ENCODE measurements at regions not wholly inside any gene's neighbourhood (a gene's known extent, or its start where the extent isn't known, plus 50 kb on each side); places are given as distances from the start of the nearest gene placed in this dataset.
"Not testable (repeated sequence)": the region's sequence is repeated elsewhere in the genome, so short reads cannot be mapped to it uniquely, and the experiment has no call there.

GRCh38 chr4:141543706-141544105, 92.7 kb upstream of the IL15 start:
- TF ChIP-seq, protein P1, sequence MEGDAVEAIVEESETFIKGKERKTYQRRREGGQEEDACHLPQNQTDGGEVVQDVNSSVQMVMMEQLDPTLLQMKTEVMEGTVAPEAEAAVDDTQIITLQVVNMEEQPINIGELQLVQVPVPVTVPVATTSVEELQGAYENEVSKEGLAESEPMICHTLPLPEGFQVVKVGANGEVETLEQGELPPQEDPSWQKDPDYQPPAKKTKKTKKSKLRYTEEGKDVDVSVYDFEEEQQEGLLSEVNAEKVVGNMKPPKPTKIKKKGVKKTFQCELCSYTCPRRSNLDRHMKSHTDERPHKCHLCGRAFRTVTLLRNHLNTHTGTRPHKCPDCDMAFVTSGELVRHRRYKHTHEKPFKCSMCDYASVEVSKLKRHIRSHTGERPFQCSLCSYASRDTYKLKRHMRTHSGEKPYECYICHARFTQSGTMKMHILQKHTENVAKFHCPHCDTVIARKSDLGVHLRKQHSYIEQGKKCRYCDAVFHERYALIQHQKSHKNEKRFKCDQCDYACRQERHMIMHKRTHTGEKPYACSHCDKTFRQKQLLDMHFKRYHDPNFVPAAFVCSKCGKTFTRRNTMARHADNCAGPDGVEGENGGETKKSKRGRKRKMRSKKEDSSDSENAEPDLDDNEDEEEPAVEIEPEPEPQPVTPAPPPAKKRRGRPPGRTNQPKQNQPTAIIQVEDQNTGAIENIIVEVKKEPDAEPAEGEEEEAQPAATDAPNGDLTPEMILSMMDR (IDR thresholded peaks at IDR 0.05), result no peak
- no peak for TF ChIP-seq POLR2A (IDR thresholded peaks at IDR 0.05)
- intact Hi-C loops (cut with DNase I; ENCODE audit: low total_unique reads), result no loop called here
- 88 to 91% methylated on average over 2 of the region's 2 CpGs for WGBS, 2 donors
- no peak overlapping the region for H3K4me3 ChIP-seq (ENCODE audit: low read depth, poor library complexity, severe bottlenecking)
- no peak for DNase-seq (ENCODE audit: low spot score in 2 of 2)

DNA sequence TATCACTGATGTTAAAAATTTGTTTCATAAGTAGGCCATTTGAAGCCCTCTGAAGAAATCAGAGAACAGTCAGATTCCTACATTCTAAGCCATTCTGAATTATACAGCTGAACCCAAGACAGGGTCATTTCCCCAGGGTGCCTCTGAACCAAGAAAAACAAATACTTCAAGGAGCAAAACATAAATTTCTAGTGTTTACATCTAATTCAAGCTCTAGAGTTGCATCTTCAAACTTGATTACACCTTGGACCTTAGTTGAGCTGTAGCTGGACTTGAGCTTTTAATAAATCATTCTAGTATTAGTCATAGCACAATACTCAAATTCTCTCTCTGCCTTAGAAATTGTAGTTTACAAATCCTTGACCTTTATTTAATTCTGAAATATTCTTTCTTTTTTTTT, 87.6 kb upstream of the IL15 start:
- no peak overlapping the region for H3K4me3 ChIP-seq (ENCODE audit: low read depth, poor library complexity, severe bottlenecking)
- no peak for DNase-seq (ENCODE audit: low spot score in 2 of 2)
- TF ChIP-seq, protein P1 (IDR thresholded peaks at IDR 0.05), result no peak
- no peak for TF ChIP-seq POLR2A (IDR thresholded peaks at IDR 0.05)
- intact Hi-C loops (cut with DNase I; ENCODE audit: low total_unique reads), result no loop called here

DNA sequence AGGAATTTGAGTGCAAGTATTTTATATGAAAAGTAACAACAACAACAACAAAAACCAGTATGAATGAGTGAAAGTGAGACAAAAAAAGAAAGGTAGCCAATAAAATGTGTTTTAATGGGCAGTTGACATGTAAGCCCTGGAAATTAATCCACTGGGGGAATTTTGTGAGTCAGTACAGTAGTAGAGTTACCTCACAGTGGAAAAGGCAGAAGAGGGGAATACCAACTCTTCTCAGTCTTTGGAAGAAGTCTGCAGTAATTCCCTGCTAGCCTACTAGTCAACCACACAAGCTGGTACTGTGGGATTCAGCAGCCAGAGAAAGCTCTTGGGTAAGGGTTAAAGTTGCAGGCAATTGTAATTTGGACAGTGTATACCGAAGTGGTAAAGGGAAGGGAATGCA, 76.3 kb upstream of the IL15 start:
- 32 to 69% methylated on average over 1 of the region's 1 CpG for WGBS, 2 donors
- DNase-seq (ENCODE audit: low spot score in 2 of 2), result no peak
- TF ChIP-seq POLR2A (IDR thresholded peaks at IDR 0.05), result no peak
- no peak overlapping the region for H3K4me3 ChIP-seq (ENCODE audit: low read depth, poor library complexity, severe bottlenecking)
- intact Hi-C loops (cut with DNase I; ENCODE audit: low total_unique reads), result no loop called here

GRCh38 chr4:141562649-141563048, 73.7 kb upstream of the IL15 start:
- DNase-seq (ENCODE audit: low spot score in 2 of 2), result no peak
- intact Hi-C loops (cut with DNase I; ENCODE audit: low total_unique reads), result no loop called here
- TF ChIP-seq, protein P1 (IDR thresholded peaks at IDR 0.05), result no peak
- TF ChIP-seq POLR2A (IDR thresholded peaks at IDR 0.05), result no peak
- 90 to 92% methylated on average over 2 of the region's 2 CpGs for WGBS, 2 donors
- H3K4me3 ChIP-seq (ENCODE audit: low read depth, poor library complexity, severe bottlenecking), result no peak overlapping the region

DNA sequence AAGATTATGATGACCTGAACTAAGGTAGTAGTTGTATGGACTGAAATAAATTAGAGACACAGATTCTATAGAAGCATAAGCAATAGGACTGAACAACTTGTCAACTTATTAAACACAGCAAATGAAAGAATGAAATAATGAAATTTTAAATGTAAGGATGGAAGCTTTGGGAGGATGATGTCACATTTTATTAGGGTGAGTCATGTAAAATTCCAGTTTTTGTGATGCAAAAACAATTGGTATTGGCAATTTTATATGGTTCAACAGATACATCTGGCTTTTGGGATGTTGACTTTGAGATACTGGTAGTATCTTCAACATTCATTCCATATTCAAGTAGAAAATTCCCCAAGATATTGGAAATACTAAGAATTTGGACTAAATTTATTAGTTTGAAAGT, 72.7 kb upstream of the IL15 start:
- no peak for TF ChIP-seq POLR2A (IDR thresholded peaks at IDR 0.05)
- TF ChIP-seq, protein P1 (IDR thresholded peaks at IDR 0.05), result no peak
- intact Hi-C loops (cut with DNase I; ENCODE audit: low total_unique reads), result no loop called here
- H3K4me3 ChIP-seq (ENCODE audit: low read depth, poor library complexity, severe bottlenecking), result no peak overlapping the region
- DNase-seq (ENCODE audit: low spot score in 2 of 2), result no peak

DNA sequence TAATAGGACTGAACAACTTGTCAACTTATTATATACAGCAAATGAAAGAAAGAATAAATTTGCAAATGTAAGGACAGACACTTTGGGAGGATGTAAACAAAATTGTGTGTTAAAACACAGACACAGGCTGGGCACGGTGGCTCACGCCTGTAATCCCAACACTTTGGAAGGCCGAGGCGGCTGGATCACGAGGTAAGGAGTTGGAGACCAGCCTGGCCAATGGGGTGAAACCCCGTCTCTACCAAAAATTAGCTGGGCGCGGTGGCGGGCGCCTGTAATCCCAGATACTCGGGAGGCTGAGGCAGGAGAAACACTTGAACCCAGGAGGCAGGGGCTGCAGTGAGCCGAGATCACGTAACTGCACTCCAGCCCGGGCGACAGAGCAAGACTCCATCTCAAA, 71.4 kb upstream of the IL15 start:
- WGBS, 2 donors, result 93% methylated on average over 15 of the region's 15 CpGs
- DNase-seq (ENCODE audit: low spot score in 2 of 2); H3K4me3 ChIP-seq (ENCODE audit: low read depth, poor library complexity, severe bottlenecking); intact Hi-C loops (cut with DNase I; ENCODE audit: low total_unique reads): not testable (repeated sequence)

DNA sequence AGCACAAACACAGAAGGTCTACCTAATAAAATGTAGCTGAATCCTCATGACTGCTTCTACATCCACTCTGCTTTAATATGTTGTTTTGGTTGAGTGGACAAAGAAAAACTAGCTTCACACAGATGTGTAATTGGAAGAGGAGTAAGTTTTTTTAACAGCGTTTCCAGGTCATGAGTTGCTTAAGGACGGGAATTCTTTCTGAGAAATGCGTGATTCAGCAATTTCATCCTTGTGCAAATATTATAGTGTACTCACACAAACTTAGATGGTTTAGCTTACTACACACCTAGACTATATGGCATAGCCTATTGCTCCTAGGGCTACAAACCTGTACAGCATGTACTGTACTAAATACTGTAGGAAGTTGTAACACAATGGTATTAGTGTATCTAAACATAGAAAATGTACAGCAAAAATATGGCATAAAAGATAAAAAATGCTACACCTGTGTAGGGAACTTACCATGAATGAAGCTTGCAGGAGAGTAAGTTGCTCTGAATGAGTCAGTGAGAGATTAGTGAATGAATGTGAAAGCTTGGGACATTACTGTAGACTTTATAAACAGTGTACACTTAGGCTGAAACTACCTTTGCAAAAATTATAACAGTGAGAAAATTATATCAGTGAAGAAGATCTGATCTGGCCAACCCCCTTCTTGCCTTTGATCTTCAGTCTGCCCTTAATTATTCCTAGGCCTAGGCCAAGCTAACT, 70.8 kb upstream of the IL15 start:
- no peak for DNase-seq (ENCODE audit: low spot score in 2 of 2)
- H3K4me3 ChIP-seq (ENCODE audit: low read depth, poor library complexity, severe bottlenecking), result no peak overlapping the region
- no peak for TF ChIP-seq POLR2A (IDR thresholded peaks at IDR 0.05)
- TF ChIP-seq, protein P1 (IDR thresholded peaks at IDR 0.05), result no peak
- WGBS, 2 donors, result 95 to 98% methylated on average over 3 of the region's 3 CpGs
- intact Hi-C loops (cut with DNase I; ENCODE audit: low total_unique reads), result no loop called here
